Mucosa of rectum (tissue), 2 donors: ENCODE measurements at regions not wholly inside any gene's neighbourhood (a gene's known extent, or its start where the extent isn't known, plus 50 kb on each side); places are given as distances from the start of the nearest gene placed in this dataset.
A peak's percentile ranks its signal among the peaks of the same experiment; 100 is the strongest.

Experiments
- H3K27ac ChIP-seq, 2 donors: one replicate each; pipeline ENCODE4 v1.7.0; 2013; ENCODE audit warnings: inconsistent platforms in 2 of 2, low read depth in 2 of 2, low read length in 2 of 2
- H3K27me3 ChIP-seq, 2 donors: one replicate each; pipeline ENCODE4 v1.7.0; 2013; ENCODE audit warnings: low read length in 2 of 2; ENCODE audit not compliant: control insufficient read depth in 2 of 2, insufficient read depth in 2 of 2
- H3K36me3 ChIP-seq, 2 donors: one replicate each; pipeline ENCODE4 v1.7.0; 2013; ENCODE audit warnings: low read length in 2 of 2; ENCODE audit not compliant: control insufficient read depth in 2 of 2, insufficient read depth in 2 of 2
- H3K4me1 ChIP-seq, 2 donors: one replicate each; pipeline ENCODE4 v1.7.0; 2013; ENCODE audit warnings: low read length in 2 of 2, mild to moderate bottlenecking in 1 of 2; ENCODE audit not compliant: control insufficient read depth in 2 of 2, insufficient read depth in 2 of 2
- H3K4me3 ChIP-seq, 2 donors: one replicate each; pipeline ENCODE4 v1.7.0; 2013; ENCODE audit warnings: low read length in 2 of 2
- H3K9ac ChIP-seq, 2 donors: one replicate each; pipeline ENCODE4 v1.7.0; 2013; ENCODE audit warnings: low read length in 2 of 2, low read depth in 1 of 2, mild to moderate bottlenecking in 1 of 2
- H3K9me3 ChIP-seq, 2 donors: one replicate each; pipeline ENCODE4 v1.7.0; 2013; ENCODE audit warnings: low read length in 2 of 2; ENCODE audit not compliant: control insufficient read depth in 2 of 2
- donor health status: healthy.
- donor health status: Normal muscosa, but diverticular disease.

- H3K27ac ChIP-seq: peak overlapping the region in 1 of 2 donors; percentile 32
Measured at GRCh38 chr1:226799634-226800281, 60.7 kb upstream of the ITPKB start.

GRCh38 chr1:226798427-226799411 lies 59.6 kb upstream of the ITPKB start:
- Histone ChIP-seq H3K27ac (peak overlapping the region in 1 of 2 donors; percentile 43), H3K9me3 (no peaks in the 10 kb centered on the region), H3K4me1 (no peaks in the 10 kb centered on the region), H3K36me3 (no peaks in the 10 kb centered on the region), H3K4me3 (no peak overlapping the region), H3K9ac (no peak overlapping the region), H3K27me3 (no peaks in the 10 kb centered on the region)

More at GRCh38 chr1:226799634-226800281, 60.7 kb upstream of the ITPKB start:
- H3K27me3 ChIP-seq: no peaks in the 10 kb centered on the region
- H3K9ac ChIP-seq: no peak overlapping the region
- no peak overlapping the region for H3K4me3 ChIP-seq
- H3K4me1 ChIP-seq: no peaks in the 10 kb centered on the region
- H3K9me3 ChIP-seq: no peaks in the 10 kb centered on the region
- no peaks in the 10 kb centered on the region for H3K36me3 ChIP-seq

DNA sequence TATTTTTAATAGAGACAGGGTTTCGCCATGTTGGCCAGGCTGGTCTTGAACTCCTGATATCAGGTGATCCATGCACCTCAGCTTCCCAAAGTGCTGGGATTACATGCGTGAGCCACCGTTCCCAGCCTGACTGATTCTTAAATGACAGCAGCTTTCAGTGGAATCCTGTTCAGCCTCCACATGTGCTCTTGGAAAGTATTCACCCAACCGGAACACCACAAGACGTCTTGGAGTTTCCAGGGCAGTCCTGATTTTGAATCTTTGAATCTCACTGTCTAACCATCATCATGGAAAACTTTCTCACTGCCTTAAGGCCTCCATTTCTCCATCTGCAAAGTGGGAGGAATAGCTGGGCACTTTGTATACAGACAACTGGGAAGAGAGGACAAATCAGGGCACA lies 58.1 kb upstream of the ITPKB start:
- no peaks in the 10 kb centered on the region for H3K4me1 ChIP-seq
- no peak overlapping the region for H3K9ac ChIP-seq
- H3K27me3 ChIP-seq: no peaks in the 10 kb centered on the region
- H3K36me3 ChIP-seq: no peaks in the 10 kb centered on the region
- no peak overlapping the region for H3K27ac ChIP-seq
- no peaks in the 10 kb centered on the region for H3K9me3 ChIP-seq
- no peak overlapping the region for H3K4me3 ChIP-seq

DNA sequence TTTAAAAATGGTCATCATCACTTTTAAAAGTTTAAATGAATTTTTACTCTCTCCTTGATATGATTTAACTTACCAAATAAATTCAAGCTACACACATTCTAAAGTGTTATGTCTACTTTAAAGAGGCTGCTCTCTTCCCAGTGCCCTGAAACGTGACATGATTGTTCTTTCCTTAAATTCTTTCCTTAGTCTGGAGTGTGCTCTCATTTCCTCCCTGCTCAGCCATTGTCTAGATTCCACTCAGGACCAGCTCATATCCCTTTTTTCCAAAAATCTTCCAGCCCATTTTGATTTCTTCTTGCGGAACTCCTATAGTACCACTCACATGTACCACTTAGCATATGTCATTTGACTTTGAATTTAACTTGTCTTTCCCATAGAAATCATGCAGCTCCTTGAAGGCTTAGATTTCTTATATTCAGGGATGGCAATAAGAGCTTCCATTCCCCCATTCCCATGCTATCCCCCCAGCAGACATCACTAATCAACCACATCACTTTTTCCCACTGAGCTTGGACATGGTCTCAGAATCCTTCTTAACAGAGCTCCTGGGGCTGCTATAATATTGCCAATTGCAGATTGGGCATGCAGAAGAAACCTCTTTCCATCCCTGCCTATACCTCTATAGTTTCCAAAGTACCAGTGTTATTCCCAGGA lies 54.7 kb upstream of the ITPKB start:
- H3K27ac ChIP-seq: no peak overlapping the region

GRCh38 chr1:226792368-226792767 lies 53.3 kb upstream of the ITPKB start:
- Histone ChIP-seq H3K9me3 (no peaks in the 10 kb centered on the region), H3K27ac (no peak overlapping the region), H3K4me3 (no peak overlapping the region), H3K36me3 (no peaks in the 10 kb centered on the region), H3K9ac (no peak overlapping the region), H3K4me1 (no peaks in the 10 kb centered on the region), H3K27me3 (no peaks in the 10 kb centered on the region)

More for the DNA sequence above, 54.7 kb upstream of the ITPKB start:
- no peaks in the 10 kb centered on the region for H3K9me3 ChIP-seq
- no peaks in the 10 kb centered on the region for H3K4me1 ChIP-seq
- H3K27me3 ChIP-seq: no peaks in the 10 kb centered on the region
- H3K36me3 ChIP-seq: no peaks in the 10 kb centered on the region
- H3K9ac ChIP-seq: no peak overlapping the region
- H3K4me3 ChIP-seq: no peak overlapping the region

GRCh38 chr1:226790545-226791181 lies 51.6 kb upstream of the ITPKB start:
- Histone ChIP-seq H3K27ac (no peak overlapping the region), H3K4me3 (no peak overlapping the region), H3K27me3 (no peaks in the 10 kb centered on the region)

DNA sequence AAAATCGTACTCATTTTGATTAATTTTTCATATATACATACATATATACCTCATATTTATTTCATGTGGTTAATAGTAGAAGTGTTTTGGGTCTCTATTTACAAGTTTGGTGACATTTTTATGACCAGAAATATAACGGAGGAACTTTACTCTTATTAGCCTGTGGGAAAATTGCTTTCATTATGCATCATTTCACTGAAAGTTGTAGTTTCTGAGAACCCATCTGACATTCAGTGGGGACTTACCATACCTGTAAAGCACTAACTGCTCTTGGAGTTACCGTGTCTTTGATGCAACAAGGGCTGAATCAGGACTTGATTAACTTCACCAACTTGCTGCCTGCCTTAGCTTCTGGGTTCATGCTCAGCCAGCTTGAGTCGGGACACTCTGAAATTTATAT lies 49.9 kb upstream of the ITPKB start:
- H3K27me3 ChIP-seq: no peaks in the 10 kb centered on the region
- H3K27ac ChIP-seq: no peak overlapping the region
- no peak overlapping the region for H3K4me3 ChIP-seq
- no peaks in the 10 kb centered on the region for H3K4me1 ChIP-seq
- H3K36me3 ChIP-seq: no peaks in the 10 kb centered on the region
- H3K9ac ChIP-seq: no peak overlapping the region
- H3K9me3 ChIP-seq: no peaks in the 10 kb centered on the region

More at GRCh38 chr1:226790545-226791181, 51.6 kb upstream of the ITPKB start:
- Histone ChIP-seq H3K36me3 (no peaks in the 10 kb centered on the region), H3K9me3 (no peaks in the 10 kb centered on the region), H3K9ac (no peak overlapping the region), H3K4me1 (no peaks in the 10 kb centered on the region)
